ENCODE measurements at regions not wholly inside any gene's neighbourhood (a gene's known extent, or its start where the extent isn't known, plus 50 kb on each side); places are given as distances from the start of the nearest gene placed in this dataset.

DNA sequence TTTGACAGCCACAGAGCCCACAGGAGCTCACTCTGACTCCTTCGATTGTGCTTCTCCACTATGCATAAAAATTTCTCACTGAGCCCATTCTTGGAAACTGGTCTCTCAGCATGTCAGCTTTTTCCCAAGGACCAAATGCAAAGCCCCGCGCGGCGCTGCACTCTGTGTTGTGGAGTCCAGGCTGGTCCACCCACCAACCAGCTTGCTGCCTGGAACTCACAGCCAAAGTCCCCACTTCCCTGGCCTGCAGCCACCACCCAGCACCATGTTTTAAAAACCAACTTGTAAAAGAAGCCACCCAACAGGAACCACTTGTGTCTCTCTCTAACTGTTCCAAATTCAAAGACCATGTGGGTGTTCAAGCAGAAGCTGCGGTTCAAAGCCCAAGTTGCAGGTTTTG, 124.4 kb downstream of the SPATA19 start:
- H3K9me3 ChIP-seq, result no peaks in the 10 kb centered on the region
- H3K27ac ChIP-seq, result no peak overlapping the region
- H3K27me3 ChIP-seq, result no peaks in the 10 kb centered on the region
- intact Hi-C loops (cut with DNase I), result no loop called here
- no peaks in the 10 kb centered on the region for H3K36me3 ChIP-seq
- TF ChIP-seq CTCF (IDR thresholded peaks at IDR 0.05), result no peak
- H3K4me1 ChIP-seq, result no peaks in the 10 kb centered on the region
- DNase-seq (no peak), ATAC-seq (no peak)
- H3K4me3 ChIP-seq, result no peak overlapping the region

GRCh38 chr11:133719532-133720235, 125.6 kb downstream of the SPATA19 start:
- no peak overlapping the region for H3K27ac ChIP-seq
- no peaks in the 10 kb centered on the region for H3K4me1 ChIP-seq
- intact Hi-C loops (cut with DNase I), result no loop called here
- H3K9me3 ChIP-seq, result no peaks in the 10 kb centered on the region
- no peaks in the 10 kb centered on the region for H3K36me3 ChIP-seq
- ATAC-seq (no peak), DNase-seq (no peak)
- H3K4me3 ChIP-seq, result no peak overlapping the region
- H3K27me3 ChIP-seq, result peaks cover 6% of the 10 kb centered on the region
- no peak for TF ChIP-seq CTCF (IDR thresholded peaks at IDR 0.05)

DNA sequence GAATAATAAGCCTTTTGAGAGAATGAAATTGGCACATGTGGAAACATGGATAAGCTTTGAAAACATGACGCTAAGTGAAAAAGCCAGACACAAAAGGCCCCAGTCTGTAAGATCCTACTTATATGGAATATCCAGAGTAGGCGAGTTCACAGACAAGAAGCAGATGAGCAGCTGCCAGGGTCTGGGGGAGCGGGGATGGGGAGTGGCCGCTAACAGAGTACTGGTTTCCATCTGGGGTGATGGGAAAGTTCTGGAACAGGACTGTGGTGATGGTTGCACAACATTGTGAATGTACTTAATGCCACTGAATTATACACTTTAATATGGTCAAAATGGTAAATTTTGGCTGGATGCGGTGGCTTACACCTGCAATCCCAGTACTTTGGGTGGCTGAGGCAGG, 126.5 kb downstream of the SPATA19 start:
- H3K27me3 ChIP-seq, result peaks cover 6% of the 10 kb centered on the region
- no peak overlapping the region for H3K4me3 ChIP-seq
- H3K9me3 ChIP-seq, result no peaks in the 10 kb centered on the region
- H3K36me3 ChIP-seq, result no peaks in the 10 kb centered on the region
- no peaks in the 10 kb centered on the region for H3K4me1 ChIP-seq
- TF ChIP-seq CTCF (IDR thresholded peaks at IDR 0.05), result no peak
- H3K27ac ChIP-seq, result no peak overlapping the region
- DNase-seq (no peak), ATAC-seq (no peak)
- intact Hi-C loops (cut with DNase I), result no loop called here

- no peak for TF ChIP-seq CTCF (IDR thresholded peaks at IDR 0.05)
Measured at GRCh38 chr11:133718238-133718637, 127.1 kb downstream of the SPATA19 start.

GRCh38 chr11:133716602-133717001, 128.7 kb downstream of the SPATA19 start:
- intact Hi-C loops (cut with DNase I), result no loop called here
- Histone ChIP-seq H3K27ac (no peak overlapping the region), H3K36me3 (no peaks in the 10 kb centered on the region), H3K4me3 (no peak overlapping the region), H3K9me3 (no peaks in the 10 kb centered on the region), H3K27me3 (peaks cover 6% of the 10 kb centered on the region), H3K4me1 (no peaks in the 10 kb centered on the region)
- no peak for TF ChIP-seq CTCF (IDR thresholded peaks at IDR 0.05)
- ATAC-seq (no peak), DNase-seq (no peak)

More at GRCh38 chr11:133718238-133718637, 127.1 kb downstream of the SPATA19 start:
- Histone ChIP-seq H3K4me1 (no peaks in the 10 kb centered on the region), H3K4me3 (no peak overlapping the region), H3K27me3 (peaks cover 6% of the 10 kb centered on the region), H3K27ac (no peak overlapping the region), H3K36me3 (no peaks in the 10 kb centered on the region), H3K9me3 (no peaks in the 10 kb centered on the region)
- ATAC-seq, result no peak
- no peak for DNase-seq
- intact Hi-C loops (cut with DNase I), result no loop called here

DNA sequence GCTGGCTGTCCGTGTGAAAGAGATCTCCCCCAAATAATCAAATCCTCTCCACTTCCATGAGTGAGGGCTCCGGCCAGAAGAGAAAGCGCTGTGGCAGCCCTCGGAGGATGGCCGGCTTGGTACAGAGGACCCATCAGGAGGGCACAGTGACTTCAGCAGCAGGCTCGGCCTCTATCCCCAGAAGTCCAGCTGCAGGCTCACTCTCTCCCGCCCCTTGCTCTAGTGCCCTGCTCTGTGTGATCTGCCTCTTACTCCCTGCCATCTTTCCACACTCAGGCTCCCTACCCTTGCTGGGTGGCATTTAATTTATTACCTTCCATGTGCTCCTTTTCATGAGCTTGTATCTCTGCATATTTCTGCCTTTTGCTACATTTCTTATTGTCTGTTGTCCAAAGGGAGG, 129.7 kb downstream of the SPATA19 start:
- no peaks in the 10 kb centered on the region for H3K4me1 ChIP-seq
- H3K4me3 ChIP-seq, result no peak overlapping the region
- intact Hi-C loops (cut with DNase I), result no loop called here
- H3K9me3 ChIP-seq, result no peaks in the 10 kb centered on the region
- no peaks in the 10 kb centered on the region for H3K36me3 ChIP-seq
- H3K27me3 ChIP-seq, result peaks cover 6% of the 10 kb centered on the region
- no peak for TF ChIP-seq CTCF (IDR thresholded peaks at IDR 0.05)
- ATAC-seq (no peak), DNase-seq (no peak)
- H3K27ac ChIP-seq, result no peak overlapping the region
